Calu3 (cell line): ENCODE measurements at regions not wholly inside any gene's neighbourhood (a gene's known extent, or its start where the extent isn't known, plus 50 kb on each side); places are given as distances from the start of the nearest gene placed in this dataset.

ENCODE experiments used
- BruUV-seq: library from RNA; stranded (reverse); fragments of 400-500 nt; replicated peaks from 2 replicates; lab custom pipeline; 2021; lab: Mats Ljungman, UMichigan
- CTCF ChIA-PET: fragments of 300-600 bp; sonication (Branson Sonifier 250); formaldehyde crosslinking; loops from one replicate; lab custom pipeline; 2022; ENCODE audit warnings: antibody characterized with exemption; lab: Charles Lee
- DNase-seq: peaks from one replicate; pipeline ENCODE4 v3.0.0; 2022
- H3K27ac Mint-ChIP-seq: one replicate; pipeline ENCODE4 v1.8.0; 2022; ENCODE audit warnings: mixed read lengths; ENCODE audit not compliant: unreplicated experiment
- H3K27me3 Mint-ChIP-seq: one replicate; pipeline ENCODE4 v1.8.0; 2022; ENCODE audit warnings: mixed read lengths; ENCODE audit not compliant: unreplicated experiment
- H3K36me3 Mint-ChIP-seq: one replicate; pipeline ENCODE4 v1.8.0; 2022; ENCODE audit warnings: mild to moderate bottlenecking, moderate library complexity, mixed read lengths; ENCODE audit not compliant: insufficient read depth, unreplicated experiment
- H3K4me1 Mint-ChIP-seq: one replicate; pipeline ENCODE4 v1.8.0; 2022; ENCODE audit warnings: mild to moderate bottlenecking, low read depth, mixed read lengths; ENCODE audit not compliant: unreplicated experiment
- H3K4me3 Mint-ChIP-seq: one replicate; pipeline ENCODE4 v1.8.0; 2022; ENCODE audit warnings: mild to moderate bottlenecking, low read depth, moderate library complexity, mixed read lengths; ENCODE audit not compliant: unreplicated experiment
- H3K9me3 Mint-ChIP-seq: one replicate; pipeline ENCODE4 v1.8.0; 2022; ENCODE audit warnings: low read depth, mixed read lengths; ENCODE audit not compliant: unreplicated experiment
- CTCF ChIP-seq: fragments of 200-600 bp; IDR thresholded peaks from one replicate; pipeline ENCODE4 v1.8.0; 2022; ENCODE audit warnings: antibody characterized with exemption; ENCODE audit not compliant: unreplicated experiment
- intact Hi-C: fragments of 100-400 bp; cut with micrococcal nuclease; formaldehyde crosslinking; loops from one replicate; pipeline ENCODE4 v1.10.0; 2022; ENCODE audit not compliant: unreplicated experiment

- Mint-ChIP-seq H3K36me3 (no peaks in the 10 kb centered on the region), H3K4me1 (no peaks in the 10 kb centered on the region), H3K9me3 (peaks cover 5% of the 10 kb centered on the region), H3K27me3 (no peaks in the 10 kb centered on the region), H3K4me3 (no peak overlapping the region), H3K27ac (no peak overlapping the region)
- intact Hi-C loops, result no loop called here
- no TSS peak for BruUV-seq
- no peak for TF ChIP-seq CTCF
- DNase-seq, result no peak
- CTCF ChIA-PET, result no interaction called here
Observed at GRCh38 chr9:11088821-11089374, 476.1 kb upstream of the PTPRD start.

DNA sequence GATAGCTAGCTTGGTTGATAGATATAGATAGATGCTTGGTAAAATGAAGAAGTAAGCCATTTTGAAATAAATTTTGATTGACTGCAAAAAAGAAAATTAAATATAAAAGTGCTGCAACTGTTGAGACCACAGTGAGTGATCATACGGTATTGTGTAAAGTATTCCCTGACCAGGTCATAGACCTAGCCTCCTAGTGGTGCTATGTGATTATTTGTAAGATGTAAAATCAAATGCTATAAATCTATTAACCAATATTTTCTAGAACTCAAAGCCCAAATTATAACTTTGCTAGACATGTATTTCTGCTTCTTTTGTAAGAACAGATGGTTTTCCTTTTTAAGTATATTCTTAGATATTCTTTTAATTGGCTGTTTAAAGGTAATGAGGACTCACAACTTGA lies 480.2 kb upstream of the PTPRD start:
- peaks cover 13% of the 10 kb centered on the region for H3K9me3 Mint-ChIP-seq
- no peaks in the 10 kb centered on the region for H3K4me1 Mint-ChIP-seq
- H3K36me3 Mint-ChIP-seq, result no peaks in the 10 kb centered on the region
- no peaks in the 10 kb centered on the region for H3K27me3 Mint-ChIP-seq
- H3K27ac Mint-ChIP-seq, result no peak overlapping the region
- H3K4me3 Mint-ChIP-seq, result no peak overlapping the region
- no peak for TF ChIP-seq CTCF
- intact Hi-C loops, result no loop called here
- no peak for DNase-seq
- CTCF ChIA-PET, result no interaction called here
- BruUV-seq, result no TSS peak

DNA sequence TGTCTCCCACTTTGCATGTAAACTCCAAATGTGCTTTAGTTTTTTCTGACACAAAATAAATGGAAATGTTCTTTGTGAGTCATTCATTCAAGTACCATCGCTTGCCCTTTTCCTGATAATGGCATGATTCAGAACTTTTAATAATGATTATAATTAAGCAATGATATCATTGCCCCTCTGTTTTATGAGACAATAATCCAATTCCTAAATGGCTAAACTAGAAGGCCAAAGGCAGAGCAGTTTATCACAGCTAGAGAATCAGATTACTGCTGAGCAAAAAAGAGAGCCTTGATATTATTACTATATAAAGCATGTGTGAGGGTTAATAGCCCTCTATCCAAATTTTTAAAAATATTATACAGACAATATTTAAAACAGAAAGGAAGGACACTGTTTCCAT lies 484.2 kb upstream of the PTPRD start:
- Mint-ChIP-seq H3K4me3 (no peak overlapping the region), H3K27ac (no peak overlapping the region), H3K27me3 (no peaks in the 10 kb centered on the region), H3K4me1 (no peaks in the 10 kb centered on the region), H3K36me3 (no peaks in the 10 kb centered on the region), H3K9me3 (peaks cover 24% of the 10 kb centered on the region)
- CTCF ChIA-PET, result no interaction called here
- no peak for TF ChIP-seq CTCF
- intact Hi-C loops, result no loop called here
- no peak for DNase-seq
- no TSS peak for BruUV-seq

- Mint-ChIP-seq H3K27me3 (no peaks in the 10 kb centered on the region), H3K36me3 (no peaks in the 10 kb centered on the region), H3K4me1 (no peaks in the 10 kb centered on the region), H3K27ac (no peak overlapping the region), H3K4me3 (no peak overlapping the region), H3K9me3 (peaks cover 17% of the 10 kb centered on the region)
- TF ChIP-seq CTCF, result no peak
- intact Hi-C loops, result no loop called here
- no TSS peak for BruUV-seq
- DNase-seq, result no peak
- CTCF ChIA-PET, result no interaction called here
Observed at GRCh38 chr9:11103525-11103924, 490.7 kb upstream of the PTPRD start.
